ENCODE measurements at regions not wholly inside any gene's neighbourhood (a gene's known extent, or its start where the extent isn't known, plus 50 kb on each side); places are given as distances from the start of the nearest gene placed in this dataset.

GRCh38 chr1:114215436-114215835, 61.8 kb upstream of the SYT6 start:
- H4K20me1 ChIP-seq (ENCODE audit: insufficient read depth): no peaks in the 10 kb centered on the region
- no peaks in the 10 kb centered on the region for H3K9me2 ChIP-seq
- H2AFZ ChIP-seq (ENCODE audit: low read depth): no peak overlapping the region
- POLR2A ChIA-PET: no interaction called here
- CTCF ChIA-PET: no interaction called here
- no peaks in the 10 kb centered on the region for H3K36me3 ChIP-seq (replicated peaks in 1 of 2; ENCODE audit: control insufficient read depth in 1 of 2, insufficient read depth in 2 of 2, low read length in 1 of 2)
- no peak overlapping the region for H3K9ac ChIP-seq
- no peaks in the 10 kb centered on the region for H3K9me3 ChIP-seq
- H3F3A ChIP-seq (replicated peaks; ENCODE audit: insufficient read depth): no peaks in the 10 kb centered on the region
- no peak for DNase-seq
- H3K4me3 ChIP-seq (ENCODE audit: low read depth in 2 of 2, low read length in 1 of 2): no peak overlapping the region
- no peak overlapping the region for H3K4me2 ChIP-seq
- no peaks in the 10 kb centered on the region for H3K79me2 ChIP-seq (ENCODE audit: insufficient read depth)
- peaks cover 0 to 12% of the 10 kb centered on the region in 2 experiments; a peak in 1 of 4 replicates for H3K4me1 ChIP-seq (ENCODE audit: control insufficient read depth in 1 of 2, insufficient read depth in 2 of 2, low read depth in 1 of 2, low read length in 1 of 2)
- no peak for TF ChIP-seq FOSL2 (IDR thresholded peaks at IDR 0.05; ENCODE audit: borderline replicate concordance, low read depth)
- TF ChIP-seq, protein P1, sequence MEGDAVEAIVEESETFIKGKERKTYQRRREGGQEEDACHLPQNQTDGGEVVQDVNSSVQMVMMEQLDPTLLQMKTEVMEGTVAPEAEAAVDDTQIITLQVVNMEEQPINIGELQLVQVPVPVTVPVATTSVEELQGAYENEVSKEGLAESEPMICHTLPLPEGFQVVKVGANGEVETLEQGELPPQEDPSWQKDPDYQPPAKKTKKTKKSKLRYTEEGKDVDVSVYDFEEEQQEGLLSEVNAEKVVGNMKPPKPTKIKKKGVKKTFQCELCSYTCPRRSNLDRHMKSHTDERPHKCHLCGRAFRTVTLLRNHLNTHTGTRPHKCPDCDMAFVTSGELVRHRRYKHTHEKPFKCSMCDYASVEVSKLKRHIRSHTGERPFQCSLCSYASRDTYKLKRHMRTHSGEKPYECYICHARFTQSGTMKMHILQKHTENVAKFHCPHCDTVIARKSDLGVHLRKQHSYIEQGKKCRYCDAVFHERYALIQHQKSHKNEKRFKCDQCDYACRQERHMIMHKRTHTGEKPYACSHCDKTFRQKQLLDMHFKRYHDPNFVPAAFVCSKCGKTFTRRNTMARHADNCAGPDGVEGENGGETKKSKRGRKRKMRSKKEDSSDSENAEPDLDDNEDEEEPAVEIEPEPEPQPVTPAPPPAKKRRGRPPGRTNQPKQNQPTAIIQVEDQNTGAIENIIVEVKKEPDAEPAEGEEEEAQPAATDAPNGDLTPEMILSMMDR (IDR thresholded peaks at IDR 0.05): 0 out of 2 replicates have a peak, but pooled peaks have one; percentile 12
- H3K27me3 ChIP-seq (ENCODE audit: insufficient read depth): peaks cover 15% of the 10 kb centered on the region; the same call in 1 of the 2 replicates
- WGBS (ENCODE audit: low lambda C conversion rate): 90% methylated on average over 4 of the region's 4 CpGs
- no peak overlapping the region for H3K27ac ChIP-seq (ENCODE audit: low read depth in 2 of 2, low read length in 1 of 2)

- Histone ChIP-seq H3K27ac (ENCODE audit: low read depth in 2 of 2, low read length in 1 of 2) (no peak overlapping the region), H3K27me3 (ENCODE audit: insufficient read depth) (peaks cover 15% of the 10 kb centered on the region; the same call in 1 of the 2 replicates), H3F3A (replicated peaks; ENCODE audit: insufficient read depth) (no peaks in the 10 kb centered on the region), H3K4me2 (no peak overlapping the region), H2AFZ (ENCODE audit: low read depth) (no peak overlapping the region), H3K79me2 (ENCODE audit: insufficient read depth) (no peaks in the 10 kb centered on the region), H4K20me1 (ENCODE audit: insufficient read depth) (no peaks in the 10 kb centered on the region), H3K9me2 (no peaks in the 10 kb centered on the region), H3K9me3 (no peaks in the 10 kb centered on the region), H3K36me3 (replicated peaks in 1 of 2; ENCODE audit: control insufficient read depth in 1 of 2, insufficient read depth in 2 of 2, low read length in 1 of 2) (no peaks in the 10 kb centered on the region), H3K4me3 (ENCODE audit: low read depth in 2 of 2, low read length in 1 of 2) (no peak overlapping the region), H3K4me1 (ENCODE audit: control insufficient read depth in 1 of 2, insufficient read depth in 2 of 2, low read depth in 1 of 2, low read length in 1 of 2) (peaks cover 0 to 12% of the 10 kb centered on the region in 2 experiments; a peak in 1 of 4 replicates), H3K9ac (no peak overlapping the region)
- TF ChIP-seq POLR2AphosphoS5 (IDR thresholded peaks at IDR 0.05; ENCODE audit: low read depth, low read length) (no peak), RCOR1 (IDR thresholded peaks at IDR 0.05; ENCODE audit: low read length) (no peak), EP300 (IDR thresholded peaks at IDR 0.05; ENCODE audit: borderline replicate concordance in 1 of 2, low read depth in 1 of 2, low read length in 1 of 2) (no peak), TAF1 (IDR thresholded peaks at IDR 0.05; ENCODE audit: borderline replicate concordance, low read depth, low read length) (no peak), RFX5 (IDR thresholded peaks at IDR 0.05; ENCODE audit: low read length) (no peak), TEAD4 (IDR thresholded peaks at IDR 0.05; ENCODE audit: borderline replicate concordance, insufficient read depth) (no peak), IRF3 (IDR thresholded peaks at IDR 0.05; ENCODE audit: low read depth, low read length) (no peak), FOSL2 (IDR thresholded peaks at IDR 0.05; ENCODE audit: borderline replicate concordance, low read depth) (no peak), YY1 (IDR thresholded peaks at IDR 0.05; ENCODE audit: low read depth) (no peak)
- TF ChIP-seq, protein P2, sequence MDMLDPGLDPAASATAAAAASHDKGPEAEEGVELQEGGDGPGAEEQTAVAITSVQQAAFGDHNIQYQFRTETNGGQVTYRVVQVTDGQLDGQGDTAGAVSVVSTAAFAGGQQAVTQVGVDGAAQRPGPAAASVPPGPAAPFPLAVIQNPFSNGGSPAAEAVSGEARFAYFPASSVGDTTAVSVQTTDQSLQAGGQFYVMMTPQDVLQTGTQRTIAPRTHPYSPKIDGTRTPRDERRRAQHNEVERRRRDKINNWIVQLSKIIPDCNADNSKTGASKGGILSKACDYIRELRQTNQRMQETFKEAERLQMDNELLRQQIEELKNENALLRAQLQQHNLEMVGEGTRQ (IDR thresholded peaks at IDR 0.05; ENCODE audit: borderline replicate concordance, low read depth, low read length): no peak
- TF ChIP-seq, protein P3, sequence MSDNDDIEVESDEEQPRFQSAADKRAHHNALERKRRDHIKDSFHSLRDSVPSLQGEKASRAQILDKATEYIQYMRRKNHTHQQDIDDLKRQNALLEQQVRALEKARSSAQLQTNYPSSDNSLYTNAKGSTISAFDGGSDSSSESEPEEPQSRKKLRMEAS (IDR thresholded peaks at IDR 0.05; ENCODE audit: low read depth): no peak
- DNase-seq: no peak
- WGBS (ENCODE audit: low lambda C conversion rate): 24% methylated on average over 1 of the region's 1 CpG
- ChIA-PET CTCF (no interaction called here), POLR2A (no interaction called here)
Measured at GRCh38 chr1:114214016-114214415, 60.3 kb upstream of the SYT6 start.
